ENCODE measurements at regions not wholly inside any gene's neighbourhood (a gene's known extent, or its start where the extent isn't known, plus 50 kb on each side); places are given as distances from the start of the nearest gene placed in this dataset.
A peak's percentile ranks its signal among the peaks of the same experiment; 100 is the strongest.

DNA sequence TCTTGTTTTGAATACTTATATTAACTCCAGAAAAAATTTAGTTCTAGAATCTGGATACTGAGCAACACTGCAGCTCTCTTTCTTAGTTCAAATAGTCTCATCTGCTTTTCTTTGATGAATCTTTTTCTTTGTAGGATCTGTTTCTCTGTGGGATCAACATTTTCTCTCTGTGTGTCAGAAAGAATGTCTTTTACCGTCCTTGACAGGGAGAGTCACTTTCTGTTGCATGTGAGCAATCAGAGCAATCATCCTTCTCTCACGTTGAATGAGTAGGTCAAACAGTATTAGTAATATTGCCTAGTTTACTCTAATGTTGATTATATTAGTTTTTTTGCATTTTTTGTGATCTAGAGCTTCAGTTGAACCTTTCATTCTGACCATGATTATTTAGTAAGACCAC, 130.9 kb downstream of the TRMT11 start:
- H3K27ac Mint-ChIP-seq (ENCODE audit: unreplicated experiment), result no peak overlapping the region
- TF ChIP-seq, protein P1, sequence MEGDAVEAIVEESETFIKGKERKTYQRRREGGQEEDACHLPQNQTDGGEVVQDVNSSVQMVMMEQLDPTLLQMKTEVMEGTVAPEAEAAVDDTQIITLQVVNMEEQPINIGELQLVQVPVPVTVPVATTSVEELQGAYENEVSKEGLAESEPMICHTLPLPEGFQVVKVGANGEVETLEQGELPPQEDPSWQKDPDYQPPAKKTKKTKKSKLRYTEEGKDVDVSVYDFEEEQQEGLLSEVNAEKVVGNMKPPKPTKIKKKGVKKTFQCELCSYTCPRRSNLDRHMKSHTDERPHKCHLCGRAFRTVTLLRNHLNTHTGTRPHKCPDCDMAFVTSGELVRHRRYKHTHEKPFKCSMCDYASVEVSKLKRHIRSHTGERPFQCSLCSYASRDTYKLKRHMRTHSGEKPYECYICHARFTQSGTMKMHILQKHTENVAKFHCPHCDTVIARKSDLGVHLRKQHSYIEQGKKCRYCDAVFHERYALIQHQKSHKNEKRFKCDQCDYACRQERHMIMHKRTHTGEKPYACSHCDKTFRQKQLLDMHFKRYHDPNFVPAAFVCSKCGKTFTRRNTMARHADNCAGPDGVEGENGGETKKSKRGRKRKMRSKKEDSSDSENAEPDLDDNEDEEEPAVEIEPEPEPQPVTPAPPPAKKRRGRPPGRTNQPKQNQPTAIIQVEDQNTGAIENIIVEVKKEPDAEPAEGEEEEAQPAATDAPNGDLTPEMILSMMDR (conservative IDR thresholded peaks at IDR 0.05), result no peak
- H3K4me3 Mint-ChIP-seq, result no peak overlapping the region
- no peak for DNase-seq (ENCODE audit: low read depth, low spot score)
- no peaks in the 10 kb centered on the region for H3K4me1 Mint-ChIP-seq
- H3K36me3 Mint-ChIP-seq (ENCODE audit: low read depth), result no peaks in the 10 kb centered on the region
- H3K27me3 Mint-ChIP-seq (ENCODE audit: low read depth), result no peaks in the 10 kb centered on the region
- no peaks in the 10 kb centered on the region for H3K9me3 Mint-ChIP-seq

DNA sequence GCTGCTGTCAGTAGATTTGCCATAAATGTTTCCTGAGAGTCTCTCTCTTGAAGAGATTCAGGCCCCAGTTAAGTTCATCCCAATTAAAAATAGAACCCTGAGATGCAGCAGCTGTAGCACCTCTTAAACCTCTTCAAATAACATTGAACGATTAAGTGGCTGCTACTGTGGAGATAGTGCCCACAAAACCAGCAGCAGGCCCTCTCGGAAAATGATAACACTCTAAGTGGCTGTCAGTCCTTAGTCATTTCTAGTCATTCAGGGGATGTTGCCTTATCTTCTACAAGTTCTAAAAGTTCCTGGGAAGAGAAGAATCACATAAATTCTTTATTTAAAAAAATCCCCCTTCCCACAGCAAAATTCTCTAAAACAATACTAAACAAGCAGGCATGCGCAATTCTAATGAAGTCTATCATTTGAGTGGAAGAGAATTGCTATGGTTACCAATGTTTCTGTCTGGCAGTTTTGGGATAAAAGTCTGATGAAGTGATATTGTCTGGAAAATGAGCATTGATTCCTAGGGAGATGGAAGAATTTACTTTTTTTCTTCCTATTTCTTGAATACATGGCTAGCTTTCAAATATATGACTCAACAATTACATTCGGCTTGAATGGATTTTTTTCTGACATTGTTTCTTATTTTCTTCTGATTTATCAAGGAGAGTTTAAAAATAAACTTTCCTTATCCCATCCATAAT, 131.9 kb downstream of the TRMT11 start:
- Mint-ChIP-seq H3K36me3 (ENCODE audit: low read depth) (no peaks in the 10 kb centered on the region), H3K27ac (ENCODE audit: unreplicated experiment) (no peak overlapping the region)
- TF ChIP-seq, protein P1 (conservative IDR thresholded peaks at IDR 0.05), result no peak

DNA sequence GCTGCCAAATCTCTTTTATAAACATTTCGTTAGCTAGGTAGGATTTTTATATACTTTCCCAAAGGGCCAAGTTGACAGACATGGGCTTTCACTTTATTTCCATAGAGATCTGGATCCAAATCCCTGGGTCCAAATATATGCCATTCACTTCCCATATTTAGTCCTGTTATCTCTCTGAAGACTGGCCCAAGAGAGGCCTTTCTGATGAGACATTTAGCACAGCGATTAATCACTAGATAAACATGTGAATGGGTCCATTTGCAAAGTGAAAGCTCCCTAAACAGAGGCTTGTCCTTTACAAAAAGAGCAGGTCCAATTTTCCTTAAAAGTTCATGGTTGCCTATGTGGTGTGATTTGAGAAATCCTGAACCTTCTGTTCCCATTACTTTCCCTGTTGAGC, 132.6 kb downstream of the TRMT11 start:
- TF ChIP-seq, protein P1 (conservative IDR thresholded peaks at IDR 0.05), result no peak
- Mint-ChIP-seq H3K9me3 (no peaks in the 10 kb centered on the region), H3K4me3 (no peak overlapping the region), H3K27me3 (ENCODE audit: low read depth) (no peaks in the 10 kb centered on the region), H3K4me1 (no peaks in the 10 kb centered on the region), H3K27ac (ENCODE audit: unreplicated experiment) (no peak overlapping the region), H3K36me3 (ENCODE audit: low read depth) (no peaks in the 10 kb centered on the region)
- no peak for DNase-seq (ENCODE audit: low read depth, low spot score)

More for the DNA sequence above, 131.9 kb downstream of the TRMT11 start:
- H3K27me3 Mint-ChIP-seq (ENCODE audit: low read depth), result no peaks in the 10 kb centered on the region
- no peak for DNase-seq (ENCODE audit: low read depth, low spot score)
- H3K9me3 Mint-ChIP-seq, result no peaks in the 10 kb centered on the region
- H3K4me3 Mint-ChIP-seq, result no peak overlapping the region
- no peaks in the 10 kb centered on the region for H3K4me1 Mint-ChIP-seq

DNA sequence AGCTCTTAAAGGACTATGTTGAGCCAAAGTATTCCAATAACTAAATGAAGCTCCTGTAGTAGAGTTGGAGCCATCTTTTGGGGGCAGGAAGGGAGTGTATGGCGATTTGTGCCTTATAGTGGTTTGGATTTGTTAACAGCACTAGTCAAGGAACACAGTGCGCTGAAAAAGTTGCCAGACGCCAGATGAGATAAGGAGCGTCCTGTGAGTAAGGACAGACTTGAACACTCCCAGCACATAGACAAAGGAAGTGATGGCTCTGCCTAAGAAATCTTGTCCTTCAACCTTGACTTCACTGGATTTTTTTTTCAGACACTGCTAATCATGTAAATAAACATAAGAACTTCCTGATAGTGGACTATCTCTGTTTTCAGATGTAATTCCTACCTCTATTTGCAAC, 136.9 kb downstream of the TRMT11 start:
- Mint-ChIP-seq H3K9me3 (no peaks in the 10 kb centered on the region), H3K36me3 (ENCODE audit: low read depth) (no peaks in the 10 kb centered on the region), H3K27me3 (ENCODE audit: low read depth) (no peaks in the 10 kb centered on the region), H3K4me3 (no peak overlapping the region), H3K4me1 (no peaks in the 10 kb centered on the region), H3K27ac (ENCODE audit: unreplicated experiment) (no peak overlapping the region)
- no peak for DNase-seq (ENCODE audit: low read depth, low spot score)
- TF ChIP-seq, protein P1 (conservative IDR thresholded peaks at IDR 0.05), result no peak

DNA sequence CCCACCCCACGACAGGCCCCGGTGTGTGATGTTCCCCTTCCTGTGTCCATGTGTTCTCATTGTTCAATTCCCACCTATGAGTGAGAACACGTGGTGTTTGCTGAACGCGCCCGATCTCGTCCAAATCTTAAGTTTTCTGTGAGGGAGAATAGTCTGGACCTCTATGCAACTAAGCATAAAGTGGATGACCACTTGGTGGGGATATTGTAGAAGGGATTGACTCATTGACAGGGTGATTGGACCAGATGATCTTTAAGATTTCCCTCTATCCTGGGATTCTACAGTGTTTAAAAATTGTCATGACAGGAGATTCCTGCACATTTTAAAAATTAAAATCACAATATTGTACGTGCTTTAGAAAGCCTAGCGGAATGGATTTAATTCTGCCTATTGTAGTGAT, 141.3 kb downstream of the TRMT11 start:
- Mint-ChIP-seq H3K9me3 (no peaks in the 10 kb centered on the region), H3K4me1 (no peaks in the 10 kb centered on the region), H3K27ac (ENCODE audit: unreplicated experiment) (no peak overlapping the region), H3K36me3 (ENCODE audit: low read depth) (peaks cover 9% of the 10 kb centered on the region), H3K4me3 (no peak overlapping the region), H3K27me3 (ENCODE audit: low read depth) (no peaks in the 10 kb centered on the region)
- TF ChIP-seq, protein P1 (conservative IDR thresholded peaks at IDR 0.05), result peak; percentile 22
- no peak for DNase-seq (ENCODE audit: low read depth, low spot score)

All from neural crest cell (in vitro differentiated cells).